HepG2 (cell line): ENCODE measurements at regions not wholly inside any gene's neighbourhood (a gene's known extent, or its start where the extent isn't known, plus 50 kb on each side); places are given as distances from the start of the nearest gene placed in this dataset.

Experiments used
- FIP1L1 ChIP-seq: fragments of 200-400 bp; formaldehyde crosslinking; IDR thresholded peaks from 2 replicates; pipeline ENCODE4 v1.6.1; 2018; ENCODE audit warnings: low read depth, mild to moderate bottlenecking, low read length, moderate library complexity, borderline replicate concordance; ENCODE audit not compliant: insufficient read depth
- ZNF781 ChIP-seq: sonication (generic); formaldehyde crosslinking; IDR thresholded peaks from 2 replicates; pipeline ENCODE4 v1.5.1; 2020; ENCODE audit warnings: borderline replicate concordance, mild to moderate bottlenecking, missing genetic modification reagents; ENCODE audit errors: not compliant biosample characterization
- TF ChIP-seq, protein P1 (sequence below): sonication (generic); formaldehyde crosslinking; IDR thresholded peaks from 2 replicates; pipeline ENCODE4 v1.5.1; 2020; ENCODE audit warnings: missing genetic modification reagents, mild to moderate bottlenecking, borderline replicate concordance

DNA sequence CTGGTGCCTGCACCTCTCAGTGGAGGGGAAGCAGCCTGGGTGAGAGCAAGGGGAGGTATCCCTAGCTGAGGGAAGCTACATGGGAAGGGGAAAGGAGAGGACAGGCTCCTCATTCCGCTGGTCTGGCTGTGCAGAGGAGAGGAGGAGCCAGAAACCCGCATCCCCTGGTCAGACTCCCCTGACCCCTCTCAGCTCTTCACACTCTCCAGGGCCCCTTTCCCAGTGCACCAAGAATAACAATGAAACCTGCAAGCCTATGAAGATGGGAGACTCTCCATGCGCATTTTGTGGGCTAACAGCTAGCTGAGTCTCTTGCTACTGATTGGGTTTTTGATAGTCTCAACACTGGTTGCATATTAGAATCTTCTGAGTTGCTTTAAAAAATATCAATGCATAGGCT, 319.9 kb upstream of the COBL start:
- no peak for TF ChIP-seq ZNF781 (CRISPR knock-in tag)
- TF ChIP-seq FIP1L1, result no peak
- TF ChIP-seq, protein P1, sequence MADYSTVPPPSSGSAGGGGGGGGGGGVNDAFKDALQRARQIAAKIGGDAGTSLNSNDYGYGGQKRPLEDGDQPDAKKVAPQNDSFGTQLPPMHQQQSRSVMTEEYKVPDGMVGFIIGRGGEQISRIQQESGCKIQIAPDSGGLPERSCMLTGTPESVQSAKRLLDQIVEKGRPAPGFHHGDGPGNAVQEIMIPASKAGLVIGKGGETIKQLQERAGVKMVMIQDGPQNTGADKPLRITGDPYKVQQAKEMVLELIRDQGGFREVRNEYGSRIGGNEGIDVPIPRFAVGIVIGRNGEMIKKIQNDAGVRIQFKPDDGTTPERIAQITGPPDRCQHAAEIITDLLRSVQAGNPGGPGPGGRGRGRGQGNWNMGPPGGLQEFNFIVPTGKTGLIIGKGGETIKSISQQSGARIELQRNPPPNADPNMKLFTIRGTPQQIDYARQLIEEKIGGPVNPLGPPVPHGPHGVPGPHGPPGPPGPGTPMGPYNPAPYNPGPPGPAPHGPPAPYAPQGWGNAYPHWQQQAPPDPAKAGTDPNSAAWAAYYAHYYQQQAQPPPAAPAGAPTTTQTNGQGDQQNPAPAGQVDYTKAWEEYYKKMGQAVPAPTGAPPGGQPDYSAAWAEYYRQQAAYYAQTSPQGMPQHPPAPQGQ, result no peak
